HG03135 (cell line): ENCODE measurements at regions not wholly inside any gene's neighbourhood (a gene's known extent, or its start where the extent isn't known, plus 50 kb on each side); places are given as distances from the start of the nearest gene placed in this dataset.

Source experiments
- ATAC-seq: cut with Tn5 transposase; IDR thresholded peaks from one replicate; pipeline ENCODE4 v1.9.1; 2021; ENCODE audit warnings: mild to moderate bottlenecking, moderate library complexity; ENCODE audit not compliant: unreplicated experiment

GRCh38 chr3:151935446-151935845, 62.0 kb downstream of the SUCNR1 start:
- ATAC-seq: no peak

GRCh38 chr3:151940481-151940880, 67.0 kb downstream of the SUCNR1 start:
- no peak for ATAC-seq

GRCh38 chr3:151943539-151943938, 70.1 kb downstream of the SUCNR1 start:
- no peak for ATAC-seq

GRCh38 chr3:151944356-151944755, 70.9 kb downstream of the SUCNR1 start:
- ATAC-seq: no peak

- ATAC-seq: no peak
Observed at GRCh38 chr3:151946606-151947005, 73.2 kb downstream of the SUCNR1 start.

- no peak for ATAC-seq
Observed at GRCh38 chr3:151949706-151950105, 76.3 kb downstream of the SUCNR1 start.

GRCh38 chr3:151955356-151955755, 81.9 kb downstream of the SUCNR1 start:
- no peak for ATAC-seq

GRCh38 chr3:151960961-151961580, 87.6 kb downstream of the SUCNR1 start:
- no peak for ATAC-seq

GRCh38 chr3:151962352-151962751, 88.9 kb downstream of the SUCNR1 start:
- no peak for ATAC-seq

GRCh38 chr3:151962912-151963311, 89.5 kb downstream of the SUCNR1 start:
- no peak for ATAC-seq

GRCh38 chr3:151964743-151965142, 91.3 kb downstream of the SUCNR1 start:
- no peak for ATAC-seq

GRCh38 chr3:151969026-151969642, 95.7 kb downstream of the SUCNR1 start:
- ATAC-seq: no peak

- no peak for ATAC-seq
Observed at GRCh38 chr3:151971814-151972579, 98.6 kb downstream of the SUCNR1 start.

- no peak for ATAC-seq
Observed at GRCh38 chr3:151974067-151974466, 100.6 kb downstream of the SUCNR1 start.

GRCh38 chr3:151976211-151977050, 103.0 kb downstream of the SUCNR1 start:
- no peak for ATAC-seq

- no peak for ATAC-seq
Observed at GRCh38 chr3:151979906-151980305, 106.5 kb downstream of the SUCNR1 start.

GRCh38 chr3:151983538-151983937, 110.1 kb downstream of the SUCNR1 start:
- no peak for ATAC-seq

- no peak for ATAC-seq
Observed at GRCh38 chr3:151985787-151986430, 112.5 kb downstream of the SUCNR1 start.

- ATAC-seq: no peak
Observed at GRCh38 chr3:151987893-151988292, 114.5 kb downstream of the SUCNR1 start.

- no peak for ATAC-seq
Observed at GRCh38 chr3:151989621-151990020, 116.2 kb downstream of the SUCNR1 start.
